ENCODE measurements at regions not wholly inside any gene's neighbourhood (a gene's known extent, or its start where the extent isn't known, plus 50 kb on each side); places are given as distances from the start of the nearest gene placed in this dataset.

- ATAC-seq, result no peak
- Histone ChIP-seq H3K4me3 (no peak overlapping the region), H3K4me1 (no peaks in the 10 kb centered on the region), H3K27me3 (no peaks in the 10 kb centered on the region), H3K9me3 (no peaks in the 10 kb centered on the region), H3K36me3 (no peaks in the 10 kb centered on the region), H3K27ac (no peak overlapping the region)
- intact Hi-C loops (cut with DNase I), result no loop called here
- TF ChIP-seq CTCF (IDR thresholded peaks at IDR 0.05), result no peak
- no peak for DNase-seq
Observed at GRCh38 chrY:15805985-15806384, 1281.7 kb downstream of the NLGN4Y start.

GRCh38 chrY:15814241-15814640 lies 1289.9 kb downstream of the NLGN4Y start:
- WGBS, 2 donors, result 82 to 83% methylated on average over 6 of the region's 6 CpGs
- DNase-seq, result no peak
- Histone ChIP-seq H3K4me1 (no peaks in the 10 kb centered on the region), H3K36me3 (no peaks in the 10 kb centered on the region), H3K9me3 (no peaks in the 10 kb centered on the region), H3K4me3 (no peak overlapping the region), H3K27me3 (no peaks in the 10 kb centered on the region), H3K27ac (no peak overlapping the region)
- intact Hi-C loops (cut with DNase I), result no loop called here
- no peak for ATAC-seq
- no peak for TF ChIP-seq CTCF (IDR thresholded peaks at IDR 0.05)

Data from heart right ventricle (tissue), 16 donors.